ENCODE measurements at regions not wholly inside any gene's neighbourhood (a gene's known extent, or its start where the extent isn't known, plus 50 kb on each side); places are given as distances from the start of the nearest gene placed in this dataset.

- Histone ChIP-seq H3K9ac (ENCODE audit: insufficient read depth in 1 of 2, low read length in 2 of 2) (no peak overlapping the region), H3K27ac (ENCODE audit: low read depth in 1 of 2, low read length in 1 of 2) (no peak overlapping the region), H3K9me3 (ENCODE audit: control insufficient read depth in 4 of 4, insufficient read depth in 3 of 4, low read length in 3 of 4) (peaks cover 0 to 2% (median 0%) of the 10 kb centered on the region in 4 donors), H3K4me1 (ENCODE audit: control insufficient read depth in 5 of 5, insufficient read depth in 5 of 5, low read length in 5 of 5) (no peaks in the 10 kb centered on the region), H3K36me3 (ENCODE audit: control insufficient read depth in 4 of 4, insufficient read depth in 4 of 4, low read length in 4 of 4) (no peaks in the 10 kb centered on the region), H3K4me3 (no peak overlapping the region), H3K27me3 (ENCODE audit: control insufficient read depth in 3 of 3, insufficient read depth in 3 of 3, low read length in 2 of 3) (no peaks in the 10 kb centered on the region)
- TF ChIP-seq, protein P1, sequence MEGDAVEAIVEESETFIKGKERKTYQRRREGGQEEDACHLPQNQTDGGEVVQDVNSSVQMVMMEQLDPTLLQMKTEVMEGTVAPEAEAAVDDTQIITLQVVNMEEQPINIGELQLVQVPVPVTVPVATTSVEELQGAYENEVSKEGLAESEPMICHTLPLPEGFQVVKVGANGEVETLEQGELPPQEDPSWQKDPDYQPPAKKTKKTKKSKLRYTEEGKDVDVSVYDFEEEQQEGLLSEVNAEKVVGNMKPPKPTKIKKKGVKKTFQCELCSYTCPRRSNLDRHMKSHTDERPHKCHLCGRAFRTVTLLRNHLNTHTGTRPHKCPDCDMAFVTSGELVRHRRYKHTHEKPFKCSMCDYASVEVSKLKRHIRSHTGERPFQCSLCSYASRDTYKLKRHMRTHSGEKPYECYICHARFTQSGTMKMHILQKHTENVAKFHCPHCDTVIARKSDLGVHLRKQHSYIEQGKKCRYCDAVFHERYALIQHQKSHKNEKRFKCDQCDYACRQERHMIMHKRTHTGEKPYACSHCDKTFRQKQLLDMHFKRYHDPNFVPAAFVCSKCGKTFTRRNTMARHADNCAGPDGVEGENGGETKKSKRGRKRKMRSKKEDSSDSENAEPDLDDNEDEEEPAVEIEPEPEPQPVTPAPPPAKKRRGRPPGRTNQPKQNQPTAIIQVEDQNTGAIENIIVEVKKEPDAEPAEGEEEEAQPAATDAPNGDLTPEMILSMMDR (IDR thresholded peaks at IDR 0.05; ENCODE audit: control extremely low read depth, extremely low read depth) = no peak
- ATAC-seq (ENCODE audit: insufficient read depth, low FRiP score) (no peak), DNase-seq (no peak)
- WGBS, 2 donors = 92 to 94% methylated on average over 1 of the region's 1 CpG
These were observed 541.1 kb downstream of the KCNJ18 start for GRCh38 chr17:22233382-22233781.

GRCh38 chr17:22242472-22242871 is 550.1 kb downstream of the KCNJ18 start:
- no peak overlapping the region for H3K27ac ChIP-seq (ENCODE audit: low read depth in 1 of 2, low read length in 1 of 2)
- ATAC-seq (ENCODE audit: insufficient read depth, low FRiP score) = no peak
- H3K27me3 ChIP-seq (ENCODE audit: control insufficient read depth in 3 of 3, insufficient read depth in 3 of 3, low read length in 2 of 3) = no peaks in the 10 kb centered on the region
- H3K4me3 ChIP-seq = no peak overlapping the region
- TF ChIP-seq, protein P1 (IDR thresholded peaks at IDR 0.05; ENCODE audit: control extremely low read depth, extremely low read depth) = no peak
- H3K9ac ChIP-seq (ENCODE audit: insufficient read depth in 1 of 2, low read length in 2 of 2) = no peak overlapping the region
- H3K4me1 ChIP-seq (ENCODE audit: control insufficient read depth in 5 of 5, insufficient read depth in 5 of 5, low read length in 5 of 5) = no peaks in the 10 kb centered on the region
- DNase-seq = no peak
- H3K36me3 ChIP-seq (ENCODE audit: control insufficient read depth in 4 of 4, insufficient read depth in 4 of 4, low read length in 4 of 4) = no peaks in the 10 kb centered on the region
- WGBS, 2 donors = 74 to 78% methylated on average over 1 of the region's 1 CpG
- peaks cover 0 to 11% (median 0%) of the 10 kb centered on the region in 4 donors for H3K9me3 ChIP-seq (ENCODE audit: control insufficient read depth in 4 of 4, insufficient read depth in 3 of 4, low read length in 3 of 4)

DNA sequence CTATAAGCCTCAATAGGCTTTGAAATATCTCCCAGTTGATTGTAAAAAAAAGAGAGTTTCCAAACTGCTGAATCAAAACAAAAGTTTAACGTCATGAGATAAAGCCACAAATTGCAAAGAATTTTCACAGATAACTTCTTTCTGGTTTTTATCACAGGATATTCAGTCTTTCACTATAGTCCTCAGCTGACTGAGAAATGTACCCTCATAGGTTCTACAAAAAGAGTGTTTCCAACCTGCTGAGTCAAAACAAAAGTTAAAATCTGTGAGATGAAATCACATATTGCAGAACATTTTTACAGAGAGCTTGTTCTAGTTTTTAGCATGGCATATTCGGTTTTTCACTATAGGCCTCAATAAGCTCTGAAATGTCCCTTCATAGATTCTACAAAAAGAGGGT is 559.2 kb downstream of the KCNJ18 start:
- DNase-seq = no peak
- Histone ChIP-seq H3K4me3 (no peak overlapping the region), H3K9me3 (ENCODE audit: control insufficient read depth in 4 of 4, insufficient read depth in 3 of 4, low read length in 3 of 4) (peaks cover 0 to 6% (median 0%) of the 10 kb centered on the region in 4 donors), H3K4me1 (ENCODE audit: control insufficient read depth in 5 of 5, insufficient read depth in 5 of 5, low read length in 5 of 5) (no peaks in the 10 kb centered on the region), H3K27me3 (ENCODE audit: control insufficient read depth in 3 of 3, insufficient read depth in 3 of 3, low read length in 2 of 3) (no peaks in the 10 kb centered on the region), H3K36me3 (ENCODE audit: control insufficient read depth in 4 of 4, insufficient read depth in 4 of 4, low read length in 4 of 4) (no peaks in the 10 kb centered on the region), H3K9ac (ENCODE audit: insufficient read depth in 1 of 2, low read length in 2 of 2) (no peak overlapping the region), H3K27ac (ENCODE audit: low read depth in 1 of 2, low read length in 1 of 2) (no peak overlapping the region)
- 67 to 68% methylated on average over 2 of the region's 2 CpGs for WGBS, 2 donors
- TF ChIP-seq, protein P1 (IDR thresholded peaks at IDR 0.05; ENCODE audit: control extremely low read depth, extremely low read depth) = no peak
- ATAC-seq (ENCODE audit: insufficient read depth, low FRiP score) = no peak

DNA sequence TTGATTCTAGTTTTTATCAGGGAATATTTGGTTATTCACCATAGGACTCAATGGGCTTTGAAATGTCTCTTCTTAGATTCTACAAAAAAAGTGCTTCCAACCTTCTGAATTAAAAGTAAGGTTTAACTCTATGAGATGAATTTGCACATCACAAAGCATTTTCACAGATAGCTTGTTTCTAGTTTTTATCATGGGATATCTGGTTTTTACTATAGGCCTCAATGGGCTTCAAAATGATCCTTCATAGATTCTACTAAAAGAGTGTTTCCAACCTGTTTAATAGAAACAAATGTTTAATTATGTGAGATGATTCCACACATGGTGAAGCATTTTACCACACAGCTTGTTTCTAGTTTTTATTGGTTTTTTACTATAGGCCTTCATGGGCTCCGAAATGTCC is 560.7 kb downstream of the KCNJ18 start:
- 63 to 70% methylated on average over 1 of the region's 1 CpG for WGBS, 2 donors
- Histone ChIP-seq H3K4me3 (no peak overlapping the region), H3K27me3 (ENCODE audit: control insufficient read depth in 3 of 3, insufficient read depth in 3 of 3, low read length in 2 of 3) (no peaks in the 10 kb centered on the region), H3K36me3 (ENCODE audit: control insufficient read depth in 4 of 4, insufficient read depth in 4 of 4, low read length in 4 of 4) (no peaks in the 10 kb centered on the region), H3K4me1 (ENCODE audit: control insufficient read depth in 5 of 5, insufficient read depth in 5 of 5, low read length in 5 of 5) (no peaks in the 10 kb centered on the region), H3K9ac (ENCODE audit: insufficient read depth in 1 of 2, low read length in 2 of 2) (no peak overlapping the region), H3K27ac (ENCODE audit: low read depth in 1 of 2, low read length in 1 of 2) (no peak overlapping the region), H3K9me3 (ENCODE audit: control insufficient read depth in 4 of 4, insufficient read depth in 3 of 4, low read length in 3 of 4) (peaks cover 0 to 6% (median 0%) of the 10 kb centered on the region in 4 donors)
- ATAC-seq (ENCODE audit: insufficient read depth, low FRiP score) (no peak), DNase-seq (no peak)
- TF ChIP-seq, protein P1 (IDR thresholded peaks at IDR 0.05; ENCODE audit: control extremely low read depth, extremely low read depth) = no peak
